ENCODE measurements at regions not wholly inside any gene's neighbourhood (a gene's known extent, or its start where the extent isn't known, plus 50 kb on each side); places are given as distances from the start of the nearest gene placed in this dataset.

- in situ Hi-C loops (cut with MboI; ENCODE audit: low sequenced_read_pairs, unreplicated experiment), result no loop called here
- DNase-seq (ENCODE audit: low spot score), result no peak
- no peak for TF ChIP-seq CTCF (IDR thresholded peaks at IDR 0.05; ENCODE audit: borderline replicate concordance, control extremely low read depth, extremely low read depth, insufficient read depth, missing control alignments)
Observed at GRCh38 chr1:239016337-239016736, 370.0 kb upstream of the CHRM3 start.

GRCh38 chr1:239011382-239011781 is 375.0 kb upstream of the CHRM3 start:
- DNase-seq (ENCODE audit: low spot score), result no peak
- no peak for TF ChIP-seq CTCF (IDR thresholded peaks at IDR 0.05; ENCODE audit: borderline replicate concordance, control extremely low read depth, extremely low read depth, insufficient read depth, missing control alignments)
- in situ Hi-C loops (cut with MboI; ENCODE audit: low sequenced_read_pairs, unreplicated experiment), result no loop called here

GRCh38 chr1:239008568-239008967 is 377.8 kb upstream of the CHRM3 start:
- no peak for DNase-seq (ENCODE audit: low spot score)
- no peak for TF ChIP-seq CTCF (IDR thresholded peaks at IDR 0.05; ENCODE audit: borderline replicate concordance, control extremely low read depth, extremely low read depth, insufficient read depth, missing control alignments)
- in situ Hi-C loops (cut with MboI; ENCODE audit: low sequenced_read_pairs, unreplicated experiment), result no loop called here

- TF ChIP-seq CTCF (IDR thresholded peaks at IDR 0.05; ENCODE audit: borderline replicate concordance, control extremely low read depth, extremely low read depth, insufficient read depth, missing control alignments), result no peak
- in situ Hi-C loops (cut with MboI; ENCODE audit: low sequenced_read_pairs, unreplicated experiment), result no loop called here
- no peak for DNase-seq (ENCODE audit: low spot score)
Observed at GRCh38 chr1:239006276-239006675, 380.1 kb upstream of the CHRM3 start.

- no peak for DNase-seq (ENCODE audit: low spot score)
- no peak for TF ChIP-seq CTCF (IDR thresholded peaks at IDR 0.05; ENCODE audit: borderline replicate concordance, control extremely low read depth, extremely low read depth, insufficient read depth, missing control alignments)
- in situ Hi-C loops (cut with MboI; ENCODE audit: low sequenced_read_pairs, unreplicated experiment), result no loop called here
Observed at GRCh38 chr1:238999944-239000343, 386.4 kb upstream of the CHRM3 start.

- DNase-seq (ENCODE audit: low spot score), result no peak
- TF ChIP-seq CTCF (IDR thresholded peaks at IDR 0.05; ENCODE audit: borderline replicate concordance, control extremely low read depth, extremely low read depth, insufficient read depth, missing control alignments), result no peak
- in situ Hi-C loops (cut with MboI; ENCODE audit: low sequenced_read_pairs, unreplicated experiment), result no loop called here
Observed at GRCh38 chr1:238998577-238998976, 387.8 kb upstream of the CHRM3 start.

Measured in GM13976 (cell line).